Fibroblast of lung (primary cell): ENCODE measurements at regions not wholly inside any gene's neighbourhood (a gene's known extent, or its start where the extent isn't known, plus 50 kb on each side); places are given as distances from the start of the nearest gene placed in this dataset.

Experiments
- CTCF ChIP-seq, 2 donors: IDR thresholded peaks in 1 of 2; conservative IDR thresholded peaks in 1 of 2; 1 replicate in 1 of 2; 2 replicates in 1 of 2; pipeline ENCODE4 v1.5.1; 2011 to 2012; ENCODE audit warnings: low read length in 2 of 2, control low read depth in 1 of 2, inconsistent platforms in 1 of 2, low read depth in 1 of 2, mild to moderate bottlenecking in 1 of 2
- EZH2 ChIP-seq: IDR thresholded peaks from 2 replicates; pipeline ENCODE4 v1.5.1; 2012; ENCODE audit warnings: low read length, control low read depth, mild to moderate bottlenecking; ENCODE audit errors: missing control alignments

GRCh38 chr5:33346534-33346933 lies 94.2 kb upstream of the TARS1 start:
- no peak for TF ChIP-seq CTCF (conservative IDR thresholded peaks at IDR 0.05 in 1 of 2, IDR thresholded peaks at IDR 0.05 in 1 of 2; ENCODE audit: low read depth in 1 of 2, low read length in 2 of 2)
- no peak for TF ChIP-seq EZH2
